ENCODE measurements at regions not wholly inside any gene's neighbourhood (a gene's known extent, or its start where the extent isn't known, plus 50 kb on each side); places are given as distances from the start of the nearest gene placed in this dataset.

- in situ Hi-C loops (cut with HindIII; ENCODE audit: low pct_ligation_motif_present, low sequenced_read_pairs): no loop called here
- no peak for TF ChIP-seq CTCF (IDR thresholded peaks at IDR 0.05; ENCODE audit: low read depth, low read length, missing control alignments)
- H3K27me3 ChIP-seq (replicated peaks): no peaks in the 10 kb centered on the region
- H3K27ac ChIP-seq: no peak overlapping the region
- DNase-seq: no peak
- no peak overlapping the region for H3K4me3 ChIP-seq (ENCODE audit: low read depth, low read length)
- H3K36me3 ChIP-seq (replicated peaks): no peaks in the 10 kb centered on the region
Measured at GRCh38 chr4:164683040-164683439, 70.9 kb upstream of the SMIM31 start.

GRCh38 chr4:164695650-164696049, 58.3 kb upstream of the SMIM31 start:
- Histone ChIP-seq H3K4me3 (ENCODE audit: low read depth, low read length) (no peak overlapping the region), H3K27me3 (replicated peaks) (no peaks in the 10 kb centered on the region), H3K36me3 (replicated peaks) (no peaks in the 10 kb centered on the region), H3K27ac (no peak overlapping the region)
- in situ Hi-C loops (cut with HindIII; ENCODE audit: low pct_ligation_motif_present, low sequenced_read_pairs): no loop called here
- TF ChIP-seq CTCF (IDR thresholded peaks at IDR 0.05; ENCODE audit: low read depth, low read length, missing control alignments): no peak
- DNase-seq: no peak

DNA sequence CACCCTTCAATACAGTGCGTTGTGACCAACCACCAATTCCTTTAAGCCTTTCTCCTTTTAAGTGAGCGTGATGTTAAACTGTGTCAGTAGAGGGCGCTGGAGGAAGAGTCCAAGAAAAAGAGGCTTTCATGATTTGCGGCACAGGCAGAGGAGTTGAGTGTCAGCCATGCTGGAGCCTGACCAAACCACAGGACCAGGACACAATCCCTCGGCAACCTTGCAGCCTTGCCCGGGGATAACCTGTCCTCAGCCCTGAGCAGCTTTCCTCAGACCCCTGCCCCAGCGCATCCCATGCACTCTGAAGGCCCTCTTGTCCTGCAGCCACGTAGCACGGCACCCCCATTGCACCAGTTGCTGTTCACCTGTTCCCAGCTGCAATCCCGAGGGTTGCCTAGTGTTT, 53.5 kb upstream of the SMIM31 start:
- Histone ChIP-seq H3K36me3 (replicated peaks) (no peaks in the 10 kb centered on the region), H3K4me3 (ENCODE audit: low read depth, low read length) (no peak overlapping the region), H3K27me3 (replicated peaks) (no peaks in the 10 kb centered on the region), H3K27ac (no peak overlapping the region)
- TF ChIP-seq CTCF (IDR thresholded peaks at IDR 0.05; ENCODE audit: low read depth, low read length, missing control alignments): peak; percentile 35
- no peak for DNase-seq
- in situ Hi-C loops (cut with HindIII; ENCODE audit: low pct_ligation_motif_present, low sequenced_read_pairs): no loop called here

- no peak for DNase-seq
- no peak for TF ChIP-seq CTCF (IDR thresholded peaks at IDR 0.05; ENCODE audit: low read depth, low read length, missing control alignments)
- in situ Hi-C loops (cut with HindIII; ENCODE audit: low pct_ligation_motif_present, low sequenced_read_pairs): no loop called here
Measured at GRCh38 chr4:164701665-164702064, 52.3 kb upstream of the SMIM31 start.

More at GRCh38 chr4:164701665-164702064, 52.3 kb upstream of the SMIM31 start:
- no peak overlapping the region for H3K27ac ChIP-seq
- no peaks in the 10 kb centered on the region for H3K27me3 ChIP-seq (replicated peaks)
- H3K4me3 ChIP-seq (ENCODE audit: low read depth, low read length): no peak overlapping the region
- no peaks in the 10 kb centered on the region for H3K36me3 ChIP-seq (replicated peaks)
